Neural cell (in vitro differentiated cells): ENCODE measurements at regions not wholly inside any gene's neighbourhood (a gene's known extent, or its start where the extent isn't known, plus 50 kb on each side); places are given as distances from the start of the nearest gene placed in this dataset.

ENCODE experiments used
- CTCF ChIP-seq: fragments of 450-650 bp; IDR thresholded peaks from 2 replicates; pipeline ENCODE4 v1.5.1; 2014; ENCODE audit warnings: antibody characterized with exemption, mild to moderate bottlenecking, moderate library complexity; ENCODE audit not compliant: poor library complexity, severe bottlenecking
- EP300 ChIP-seq: fragments of 450-650 bp; conservative IDR thresholded peaks from 2 replicates; pipeline ENCODE4 v1.6.1; 2014; ENCODE audit warnings: antibody characterized with exemption, mild to moderate bottlenecking, moderate library complexity; ENCODE audit not compliant: poor library complexity, severe bottlenecking
- EZH2 ChIP-seq: fragments of 200-600, 300-800 bp; shearing (Covaris generic), sonication (generic); IDR thresholded peaks from 2 replicates; pipeline ENCODE4 v1.6.1; 2014; ENCODE audit warnings: antibody characterized with exemption, low read length, borderline replicate concordance, mild to moderate bottlenecking; ENCODE audit not compliant: insufficient read depth, poor library complexity, severe bottlenecking
- REST ChIP-seq: IDR thresholded peaks from 2 replicates; pipeline ENCODE4 v1.6.1; 2012; ENCODE audit warnings: borderline replicate concordance

GRCh38 chr16:17852977-17853702 is 382.4 kb upstream of the XYLT1 start:
- no peak for TF ChIP-seq CTCF
- no peak for TF ChIP-seq EZH2
- TF ChIP-seq EP300, result no peak
- TF ChIP-seq REST, result no peak
